Activated naive CD4-positive, alpha-beta T cell treated with anti-CD3 and anti-CD28 coated beads, Interleukin-2, amount 50 U/mL, for 24 hours (primary cell): ENCODE measurements at regions not wholly inside any gene's neighbourhood (a gene's known extent, or its start where the extent isn't known, plus 50 kb on each side); places are given as distances from the start of the nearest gene placed in this dataset.

Source experiments
- H3K27ac Mint-ChIP-seq: one replicate; pipeline ENCODE4 v1.8.0; 2021; ENCODE audit warnings: mild to moderate bottlenecking, mixed read lengths
- H3K27me3 Mint-ChIP-seq: one replicate; pipeline ENCODE4 v1.8.0; 2021; ENCODE audit warnings: mixed read lengths
- H3K36me3 Mint-ChIP-seq: one replicate; pipeline ENCODE4 v1.8.0; 2021; ENCODE audit warnings: mixed read lengths
- H3K4me1 Mint-ChIP-seq: one replicate; pipeline ENCODE4 v1.8.0; 2021; ENCODE audit warnings: mixed read lengths
- H3K4me3 Mint-ChIP-seq: one replicate; pipeline ENCODE4 v1.8.0; 2021; ENCODE audit warnings: mild to moderate bottlenecking, mixed read lengths
- H3K9me3 Mint-ChIP-seq: one replicate; pipeline ENCODE4 v1.8.0; 2021; ENCODE audit warnings: mixed read lengths

DNA sequence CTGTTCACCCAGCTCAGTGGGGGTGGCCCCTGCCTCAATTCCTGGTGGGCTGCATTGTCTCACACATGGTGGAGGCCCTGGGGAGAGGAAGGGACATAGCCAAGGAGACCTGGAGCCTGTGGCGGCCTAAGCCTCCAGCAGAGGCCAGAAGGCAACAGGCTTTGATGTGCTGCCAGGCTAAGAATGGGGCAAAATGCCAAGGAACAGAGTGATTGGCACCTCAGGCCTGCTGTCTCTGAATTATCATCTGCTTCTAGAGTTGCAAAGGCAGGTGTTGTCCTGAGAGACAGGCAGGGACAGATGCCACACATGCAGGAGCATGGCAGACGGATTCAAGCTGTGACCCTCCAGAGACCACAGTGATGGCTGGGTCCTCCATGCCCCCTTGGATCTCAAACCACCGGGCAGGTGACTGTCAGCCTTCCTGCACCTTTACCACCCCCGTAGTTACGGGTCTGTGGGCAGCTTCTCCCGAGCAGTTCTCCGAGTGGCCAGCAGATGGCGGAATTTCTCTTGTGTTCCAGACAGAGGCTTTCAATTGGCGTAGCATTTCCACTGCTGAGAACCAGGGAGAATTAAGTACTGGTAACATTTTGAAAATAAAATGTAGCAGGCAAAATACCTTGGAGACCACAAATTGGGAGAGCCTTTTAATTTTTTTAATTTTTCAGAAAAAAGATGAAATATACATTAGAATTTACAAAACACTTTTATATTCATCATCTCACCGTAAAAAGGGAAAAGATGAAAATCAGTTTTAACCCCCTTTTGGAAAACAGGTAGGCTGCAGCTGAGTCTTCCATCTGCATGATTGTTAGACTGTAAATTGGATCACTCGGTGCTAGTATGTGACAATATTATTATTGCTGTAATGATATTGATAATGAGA, 525.5 kb upstream of the CFAP20DC start:
- Mint-ChIP-seq H3K4me3 (no peak overlapping the region), H3K36me3 (no peaks in the 10 kb centered on the region), H3K9me3 (no peaks in the 10 kb centered on the region), H3K27ac (no peak overlapping the region), H3K4me1 (peaks cover 11% of the 10 kb centered on the region), H3K27me3 (no peaks in the 10 kb centered on the region)

DNA sequence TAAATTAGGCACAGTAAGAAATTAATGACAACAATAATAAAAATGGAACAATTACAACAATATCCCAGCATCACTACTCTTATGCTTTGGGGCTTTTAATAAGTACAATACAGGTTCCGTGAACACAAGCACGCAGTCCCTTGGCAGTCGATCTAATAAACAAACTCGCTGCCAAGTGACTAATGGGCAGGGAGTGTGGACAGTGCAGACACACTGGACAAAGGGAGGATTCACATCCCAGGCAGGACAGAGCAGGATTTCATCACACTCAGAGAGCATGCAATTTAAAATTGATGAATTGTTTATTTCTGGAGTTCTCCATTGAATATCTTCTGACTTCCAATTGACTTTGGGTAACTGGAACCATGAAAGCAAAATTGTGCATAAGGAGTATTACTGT, 524.1 kb upstream of the CFAP20DC start:
- Mint-ChIP-seq H3K27ac (no peak overlapping the region), H3K9me3 (no peaks in the 10 kb centered on the region), H3K36me3 (no peaks in the 10 kb centered on the region), H3K27me3 (no peaks in the 10 kb centered on the region), H3K4me1 (peaks cover 11% of the 10 kb centered on the region), H3K4me3 (no peak overlapping the region)

DNA sequence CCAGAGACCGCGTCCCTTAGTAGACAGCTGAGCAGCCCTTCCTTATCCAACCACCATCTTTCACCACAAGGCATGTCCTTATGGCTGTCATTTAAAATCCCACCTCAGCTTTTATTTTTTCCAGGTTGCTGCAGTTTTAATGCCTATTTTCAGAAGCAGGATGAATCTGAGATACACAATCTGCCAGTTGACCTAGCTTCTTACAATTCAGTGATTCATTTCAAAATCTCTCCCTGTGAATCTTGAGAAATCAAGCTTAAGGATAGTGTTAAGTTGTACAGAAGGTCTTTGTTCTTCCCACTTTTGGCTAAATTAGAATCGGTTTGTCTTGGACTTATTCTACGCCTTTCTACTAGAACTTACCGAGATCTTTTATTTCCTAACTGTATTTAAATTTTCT, 522.3 kb upstream of the CFAP20DC start:
- Mint-ChIP-seq H3K4me1 (peaks cover 8% of the 10 kb centered on the region), H3K36me3 (no peaks in the 10 kb centered on the region), H3K27ac (no peak overlapping the region), H3K27me3 (no peaks in the 10 kb centered on the region), H3K9me3 (no peaks in the 10 kb centered on the region), H3K4me3 (no peak overlapping the region)

DNA sequence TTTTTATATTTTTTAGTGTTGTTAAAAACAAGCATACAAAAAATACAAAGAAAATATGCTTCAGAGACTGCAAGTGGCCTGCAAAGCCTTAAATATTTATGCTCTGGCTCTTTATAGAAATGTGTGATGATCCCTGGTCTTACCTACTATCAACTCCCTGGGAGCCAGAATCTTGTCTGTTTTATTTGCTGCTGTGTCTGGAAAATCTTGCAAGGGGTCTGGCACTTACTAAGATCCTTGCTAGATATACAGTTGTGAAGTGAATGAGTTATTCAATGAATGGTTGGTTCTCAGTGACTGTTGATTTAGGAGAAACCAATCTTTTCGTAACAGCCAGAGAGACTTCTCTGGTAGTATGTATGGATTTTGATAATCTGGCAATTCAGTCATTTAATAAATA, 521.0 kb upstream of the CFAP20DC start:
- peaks cover 6% of the 10 kb centered on the region for H3K4me1 Mint-ChIP-seq
- no peaks in the 10 kb centered on the region for H3K27me3 Mint-ChIP-seq
- H3K27ac Mint-ChIP-seq: no peak overlapping the region
- no peaks in the 10 kb centered on the region for H3K9me3 Mint-ChIP-seq
- no peaks in the 10 kb centered on the region for H3K36me3 Mint-ChIP-seq
- H3K4me3 Mint-ChIP-seq: no peak overlapping the region

DNA sequence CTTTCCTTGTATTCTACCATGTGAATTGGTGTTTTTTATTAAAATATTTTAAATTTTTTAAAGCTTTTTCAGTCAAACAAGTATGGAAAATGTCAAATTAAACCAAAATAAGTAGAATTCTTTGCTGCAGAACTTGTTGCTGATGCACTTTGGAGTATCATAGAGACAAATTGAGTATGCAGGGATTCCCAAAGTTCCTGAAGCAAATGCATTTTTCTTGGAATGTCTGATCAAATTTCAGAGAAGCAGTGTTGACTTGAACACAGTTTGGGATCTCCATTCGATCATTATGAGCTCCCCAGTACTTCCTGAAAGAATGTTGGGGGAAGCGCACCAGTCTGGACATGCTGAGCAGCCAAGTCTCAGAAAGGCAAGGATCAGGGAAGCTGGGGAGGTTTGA, 517.8 kb upstream of the CFAP20DC start:
- Mint-ChIP-seq H3K27ac (no peak overlapping the region), H3K36me3 (no peaks in the 10 kb centered on the region), H3K4me1 (no peaks in the 10 kb centered on the region), H3K27me3 (no peaks in the 10 kb centered on the region), H3K4me3 (no peak overlapping the region), H3K9me3 (no peaks in the 10 kb centered on the region)

DNA sequence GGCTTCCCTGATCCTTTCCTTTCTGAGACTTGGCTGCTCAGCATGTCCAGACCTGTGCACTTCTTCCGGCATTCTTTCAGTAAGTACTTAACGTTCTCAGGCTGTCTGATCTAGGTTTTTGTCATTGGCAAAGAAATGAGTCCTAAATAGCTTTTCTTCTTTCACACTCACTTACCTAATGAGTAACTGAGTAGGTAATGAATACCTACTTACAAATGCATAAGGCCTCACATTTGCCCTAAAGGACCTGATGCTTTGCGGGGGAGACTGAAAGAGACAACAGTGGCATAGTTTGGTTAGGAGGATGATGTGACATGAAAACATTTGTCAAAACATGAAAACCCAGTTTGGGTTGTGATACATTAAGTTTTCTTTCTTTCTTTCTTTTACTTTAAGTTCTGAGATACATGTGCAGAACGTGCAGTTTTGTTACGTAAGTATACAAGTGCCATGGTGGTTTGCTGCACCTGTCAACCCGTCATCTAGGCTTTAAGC, 516.7 kb upstream of the CFAP20DC start:
- Mint-ChIP-seq H3K9me3 (no peaks in the 10 kb centered on the region), H3K4me3 (no peak overlapping the region), H3K36me3 (no peaks in the 10 kb centered on the region), H3K27me3 (no peaks in the 10 kb centered on the region), H3K4me1 (peaks cover 4% of the 10 kb centered on the region), H3K27ac (no peak overlapping the region)

DNA sequence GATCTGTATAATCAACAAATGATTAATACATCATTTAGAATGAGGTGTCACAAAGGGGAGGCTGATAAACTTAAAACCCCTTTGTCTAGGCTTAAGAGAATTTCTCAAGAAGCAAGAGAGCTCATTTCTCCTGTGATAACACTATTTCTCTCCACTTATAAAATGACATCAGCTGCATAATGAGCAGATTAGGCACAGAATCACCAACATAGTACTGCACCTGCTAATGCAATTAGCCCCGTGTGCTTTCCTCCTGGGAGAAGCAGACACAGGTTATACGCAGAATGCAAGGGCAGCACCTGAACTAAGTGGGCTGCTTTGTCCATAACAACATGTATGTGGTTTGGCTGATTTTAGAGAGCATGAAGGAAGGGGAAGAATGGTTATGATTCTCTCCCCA, 515.3 kb upstream of the CFAP20DC start:
- Mint-ChIP-seq H3K4me1 (peaks cover 12% of the 10 kb centered on the region), H3K36me3 (no peaks in the 10 kb centered on the region), H3K27me3 (no peaks in the 10 kb centered on the region), H3K9me3 (no peaks in the 10 kb centered on the region), H3K4me3 (no peak overlapping the region), H3K27ac (no peak overlapping the region)

DNA sequence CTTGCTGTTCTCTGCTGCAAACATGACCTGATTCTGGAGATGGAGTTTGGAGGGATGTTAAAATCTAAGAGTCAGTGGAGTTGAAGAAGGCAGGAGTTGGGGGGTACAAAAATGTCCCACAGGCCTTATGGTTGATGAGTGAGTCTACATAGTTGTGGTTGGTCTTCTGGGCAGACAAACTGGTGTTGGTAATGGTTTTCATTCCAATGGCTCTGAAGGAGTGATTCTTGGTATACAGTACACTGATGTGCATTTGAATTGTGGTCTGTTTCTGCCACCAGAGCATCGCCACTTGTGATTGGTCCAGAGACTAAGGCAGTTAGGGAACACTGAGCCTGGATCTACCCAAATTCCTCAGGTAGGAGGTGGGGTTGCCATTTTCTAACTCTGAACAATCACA, 514.1 kb upstream of the CFAP20DC start:
- Mint-ChIP-seq H3K27me3 (no peaks in the 10 kb centered on the region), H3K36me3 (no peaks in the 10 kb centered on the region), H3K27ac (no peak overlapping the region), H3K9me3 (no peaks in the 10 kb centered on the region), H3K4me3 (no peak overlapping the region), H3K4me1 (peaks cover 24% of the 10 kb centered on the region)

DNA sequence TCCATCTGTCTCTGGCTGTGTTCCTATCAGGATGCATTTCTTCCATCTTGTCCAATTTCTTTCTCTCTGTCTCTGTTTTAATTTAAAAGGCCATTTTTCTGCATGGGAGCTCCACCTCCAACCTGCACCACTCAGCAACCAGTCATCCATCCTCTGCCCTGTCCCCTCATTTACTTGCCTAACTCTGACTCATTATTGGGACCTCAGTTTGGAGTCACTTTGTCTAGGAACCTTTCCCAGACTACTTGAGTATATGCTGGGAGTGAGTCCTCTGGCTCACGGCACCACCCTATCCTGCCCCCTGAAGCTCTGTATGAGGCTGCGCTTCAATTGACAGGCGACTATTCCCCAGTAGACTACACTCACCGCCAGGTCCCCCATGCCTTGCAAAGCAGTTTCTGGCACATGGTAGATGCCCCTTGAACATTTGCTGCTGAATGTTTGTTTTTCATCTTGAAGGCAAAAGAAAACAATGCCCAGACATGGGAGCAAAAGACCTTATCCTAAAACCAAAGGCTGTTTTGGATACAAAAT, 513.3 kb upstream of the CFAP20DC start:
- Mint-ChIP-seq H3K27ac (no peak overlapping the region), H3K4me1 (peaks cover 27% of the 10 kb centered on the region), H3K27me3 (no peaks in the 10 kb centered on the region), H3K9me3 (no peaks in the 10 kb centered on the region), H3K36me3 (no peaks in the 10 kb centered on the region), H3K4me3 (no peak overlapping the region)

DNA sequence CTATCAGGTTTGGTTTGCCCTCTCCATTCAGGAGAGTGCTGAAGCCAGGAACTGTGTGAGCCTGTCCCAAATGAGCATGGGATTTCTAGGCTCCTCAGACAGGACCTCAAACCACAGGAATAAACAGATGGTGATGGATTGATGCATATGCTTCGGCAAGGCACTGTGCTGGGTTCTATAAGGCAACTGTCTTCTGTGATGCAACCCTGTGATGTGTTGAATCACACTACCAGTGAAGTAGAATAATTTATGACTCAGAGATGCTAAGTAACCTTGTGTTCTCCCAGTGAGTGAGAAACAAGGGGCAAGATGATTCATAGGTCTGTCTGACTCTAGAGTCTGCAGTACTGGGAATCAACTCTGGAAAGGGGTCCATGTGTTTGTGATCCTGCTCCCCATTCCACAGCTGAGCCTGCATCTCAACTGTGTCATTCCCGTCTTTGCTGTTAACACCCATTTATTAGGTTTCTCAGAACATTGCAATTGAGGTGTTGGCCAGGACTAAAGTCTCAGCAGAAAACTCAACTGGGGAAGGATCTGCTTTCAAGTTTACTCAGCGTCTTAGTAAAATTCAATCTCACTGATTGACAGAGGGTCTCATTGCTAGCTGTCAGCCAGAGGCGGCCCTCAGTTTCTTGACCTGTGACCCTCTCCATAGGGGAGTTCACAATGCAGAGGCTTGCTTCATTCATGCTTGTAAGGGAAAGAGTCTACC, 510.1 kb upstream of the CFAP20DC start:
- Mint-ChIP-seq H3K9me3 (no peaks in the 10 kb centered on the region), H3K36me3 (no peaks in the 10 kb centered on the region), H3K27ac (peak overlapping the region; percentile 98), H3K4me3 (no peak overlapping the region), H3K27me3 (no peaks in the 10 kb centered on the region), H3K4me1 (peaks cover 31% of the 10 kb centered on the region)

DNA sequence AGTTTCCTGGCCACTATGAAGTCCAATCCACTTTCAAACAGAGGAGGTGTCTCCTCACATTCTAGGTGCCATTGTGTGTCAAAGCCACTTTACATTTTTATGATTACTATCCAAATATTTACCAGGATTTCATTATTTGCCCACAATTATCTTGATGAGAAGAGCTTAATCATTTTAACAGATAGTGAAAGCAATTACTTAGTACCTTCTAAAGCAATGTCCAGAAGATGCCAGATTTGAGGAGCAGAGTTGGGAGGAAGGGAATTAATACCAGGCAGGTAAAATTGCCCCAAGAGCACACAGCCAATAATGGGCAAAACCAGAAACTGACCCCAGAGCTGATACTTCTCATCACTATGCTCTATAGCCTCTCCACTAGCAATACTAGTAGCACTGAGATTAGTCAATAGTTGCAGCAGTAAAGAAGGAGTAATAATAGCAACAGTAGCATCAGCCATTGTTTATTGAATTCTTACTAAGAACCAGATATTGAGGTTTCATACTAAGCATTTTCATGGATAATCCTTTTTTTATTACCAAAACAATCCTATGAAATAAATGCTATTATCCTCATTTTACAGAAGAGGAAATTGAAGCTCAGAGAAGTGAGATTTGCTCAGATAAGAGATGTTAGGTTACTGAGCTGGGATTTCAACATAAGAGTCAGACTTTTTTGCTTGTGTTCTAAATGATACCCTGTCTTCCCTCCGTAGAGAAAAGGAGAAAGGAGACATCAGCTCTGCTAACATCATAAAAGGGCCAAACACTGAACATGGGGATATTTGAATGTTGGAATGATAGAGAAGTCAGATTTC, 509.3 kb upstream of the CFAP20DC start:
- Mint-ChIP-seq H3K27ac (peak overlapping the region; percentile 98), H3K36me3 (no peaks in the 10 kb centered on the region), H3K4me3 (peak overlapping the region; percentile 27), H3K9me3 (no peaks in the 10 kb centered on the region), H3K27me3 (no peaks in the 10 kb centered on the region), H3K4me1 (peaks cover 35% of the 10 kb centered on the region)

DNA sequence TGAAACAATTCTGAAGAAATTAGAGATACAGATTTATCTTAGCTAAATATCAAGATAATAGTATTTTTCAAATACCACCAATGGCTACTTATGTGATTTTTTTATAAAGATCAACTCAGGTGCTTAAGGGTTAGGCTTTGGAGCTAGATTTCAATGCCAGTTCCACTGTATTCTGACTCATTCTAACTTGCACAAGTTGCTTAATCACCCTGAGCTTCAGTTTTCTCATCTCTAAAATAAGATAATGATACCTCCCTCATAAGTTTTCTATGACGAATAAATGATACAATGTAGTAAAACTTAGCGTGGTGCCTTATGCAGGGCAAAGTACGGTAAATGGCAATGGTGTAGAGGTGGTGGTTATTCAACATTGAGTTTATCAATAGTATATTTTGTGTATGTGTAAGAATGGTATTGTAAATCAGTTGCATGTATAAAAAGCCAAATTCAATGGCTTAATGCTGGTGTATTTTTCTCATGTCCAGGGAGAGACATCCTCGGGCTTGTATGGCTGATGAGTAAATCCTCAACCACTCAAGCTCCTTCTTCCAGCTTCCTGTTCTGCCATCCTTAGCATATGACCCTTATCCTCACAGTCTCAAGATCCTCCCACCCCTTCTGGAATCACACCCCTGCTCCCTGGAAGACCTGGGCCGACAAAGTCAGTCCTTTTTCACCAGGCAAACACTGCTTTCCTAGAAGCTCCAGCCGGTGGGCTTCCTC, 505.9 kb upstream of the CFAP20DC start:
- Mint-ChIP-seq H3K27me3 (no peaks in the 10 kb centered on the region), H3K27ac (peak overlapping the region; percentile 56), H3K4me3 (no peak overlapping the region), H3K36me3 (no peaks in the 10 kb centered on the region), H3K9me3 (no peaks in the 10 kb centered on the region), H3K4me1 (peaks cover 27% of the 10 kb centered on the region)

DNA sequence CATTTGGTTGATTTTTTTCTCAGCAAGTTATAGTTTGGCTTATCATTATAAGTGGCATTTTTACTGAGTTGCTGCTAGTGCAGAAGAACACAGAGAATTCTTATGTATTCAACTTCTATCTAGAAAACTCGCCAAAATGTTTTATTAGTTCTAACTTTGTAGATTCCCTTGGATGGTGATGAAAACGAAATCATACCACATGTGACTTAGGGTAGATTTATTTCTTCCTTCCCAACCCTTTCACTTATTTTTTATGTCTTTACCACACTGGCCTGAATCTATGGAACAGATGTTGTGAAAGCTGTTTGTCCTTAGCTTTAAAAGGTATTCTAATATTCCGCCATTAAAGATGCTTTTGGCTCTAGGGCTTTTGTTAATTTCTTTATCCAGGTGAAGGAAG, 503.3 kb upstream of the CFAP20DC start:
- Mint-ChIP-seq H3K36me3 (no peaks in the 10 kb centered on the region), H3K9me3 (no peaks in the 10 kb centered on the region), H3K4me3 (no peak overlapping the region), H3K27ac (no peak overlapping the region), H3K4me1 (peaks cover 7% of the 10 kb centered on the region), H3K27me3 (no peaks in the 10 kb centered on the region)

DNA sequence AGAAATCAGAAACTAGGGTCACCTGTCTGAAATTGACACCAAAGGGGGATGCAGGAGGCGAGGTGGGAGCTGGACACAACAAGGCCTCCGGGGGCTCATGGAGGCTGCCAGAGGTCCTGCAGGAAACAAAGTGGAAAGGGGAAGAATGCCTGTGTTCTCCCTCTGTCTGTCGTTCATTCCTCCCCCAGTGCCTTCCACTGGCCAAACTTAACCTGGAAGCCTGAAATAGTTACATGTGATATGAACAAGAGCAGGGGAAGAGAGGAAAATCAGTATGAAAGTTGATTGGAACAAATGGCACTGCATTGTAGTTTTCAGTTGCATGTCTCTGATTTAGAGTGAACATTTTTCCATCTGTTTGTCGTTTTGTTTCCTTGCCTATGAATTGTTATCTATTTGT, 502.0 kb upstream of the CFAP20DC start:
- Mint-ChIP-seq H3K27me3 (no peaks in the 10 kb centered on the region), H3K4me1 (peaks cover 7% of the 10 kb centered on the region), H3K36me3 (no peaks in the 10 kb centered on the region), H3K4me3 (no peak overlapping the region), H3K27ac (no peak overlapping the region), H3K9me3 (no peaks in the 10 kb centered on the region)

DNA sequence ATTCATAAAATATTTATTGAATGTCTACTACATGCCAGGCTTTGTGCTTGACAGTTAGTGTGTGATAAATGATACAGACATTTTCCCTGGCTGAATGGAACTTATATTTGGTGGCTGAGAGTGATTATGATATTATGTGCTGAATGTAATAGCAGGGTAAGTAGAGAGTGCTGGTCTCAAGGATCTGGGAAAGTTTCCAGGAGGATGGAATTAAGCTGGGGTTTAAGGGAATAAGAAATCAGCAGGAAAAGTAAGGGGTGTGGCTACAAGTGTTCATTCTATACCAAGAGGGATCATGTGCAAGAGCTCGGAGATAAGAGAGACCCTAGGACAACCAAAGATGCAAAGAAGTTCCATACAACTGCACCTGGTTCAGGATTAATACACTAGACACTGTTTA, 500.1 kb upstream of the CFAP20DC start:
- Mint-ChIP-seq H3K4me1 (peaks cover 4% of the 10 kb centered on the region), H3K4me3 (no peak overlapping the region), H3K27me3 (no peaks in the 10 kb centered on the region), H3K27ac (no peak overlapping the region), H3K9me3 (no peaks in the 10 kb centered on the region), H3K36me3 (no peaks in the 10 kb centered on the region)
